Medulla oblongata (tissue), 1 donor: ENCODE measurements at regions not wholly inside any gene's neighbourhood (a gene's known extent, or its start where the extent isn't known, plus 50 kb on each side); places are given as distances from the start of the nearest gene placed in this dataset.
A peak's percentile ranks its signal among the peaks of the same experiment; 100 is the strongest.

ENCODE experiments used
- DNase-seq: peaks from one replicate; pipeline ENCODE4 v3.0.0-alpha.2; 2015; ENCODE audit errors: extremely low spot score

GRCh38 chr6:105909106-105909505 lies 177.0 kb upstream of the PRDM1 start:
- peak; percentile 82 for DNase-seq

GRCh38 chr6:105907991-105908390 lies 178.1 kb upstream of the PRDM1 start:
- DNase-seq, result peak; percentile 22

- DNase-seq, result no peak
These were observed 178.8 kb upstream of the PRDM1 start for GRCh38 chr6:105907301-105907700.

GRCh38 chr6:105902401-105903031 lies 183.6 kb upstream of the PRDM1 start:
- peak; percentile 21 for DNase-seq

GRCh38 chr6:105901583-105901982 lies 184.6 kb upstream of the PRDM1 start:
- no peak for DNase-seq

- DNase-seq, result peak; percentile 29
These were observed 185.8 kb upstream of the PRDM1 start for GRCh38 chr6:105900125-105900937.

GRCh38 chr6:105898286-105898685 lies 187.8 kb upstream of the PRDM1 start:
- DNase-seq, result no peak

GRCh38 chr6:105897131-105897530 lies 189.0 kb upstream of the PRDM1 start:
- DNase-seq, result no peak

- no peak for DNase-seq
These were observed 189.4 kb upstream of the PRDM1 start for GRCh38 chr6:105896821-105897095.

- DNase-seq, result no peak
These were observed 189.9 kb upstream of the PRDM1 start for GRCh38 chr6:105896052-105896820.

GRCh38 chr6:105894556-105894955 lies 191.6 kb upstream of the PRDM1 start:
- DNase-seq, result no peak

GRCh38 chr6:105893741-105894140 lies 192.4 kb upstream of the PRDM1 start:
- no peak for DNase-seq

GRCh38 chr6:105892577-105893262 lies 193.4 kb upstream of the PRDM1 start:
- peak; percentile 48 for DNase-seq

- DNase-seq, result no peak
These were observed 195.5 kb upstream of the PRDM1 start for GRCh38 chr6:105890521-105891244.

- DNase-seq, result no peak
These were observed 196.2 kb upstream of the PRDM1 start for GRCh38 chr6:105889902-105890301.

- no peak for DNase-seq
These were observed 199.2 kb upstream of the PRDM1 start for GRCh38 chr6:105886814-105887544.

- DNase-seq, result no peak
These were observed 199.9 kb upstream of the PRDM1 start for GRCh38 chr6:105886066-105886813.

- DNase-seq, result no peak
These were observed 201.7 kb upstream of the PRDM1 start for GRCh38 chr6:105884426-105884825.

GRCh38 chr6:105884011-105884410 lies 202.1 kb upstream of the PRDM1 start:
- DNase-seq, result no peak

- no peak for DNase-seq
These were observed 203.3 kb upstream of the PRDM1 start for GRCh38 chr6:105882828-105883227.
